Gastroesophageal sphincter (tissue), 2 donors: ENCODE measurements at regions not wholly inside any gene's neighbourhood (a gene's known extent, or its start where the extent isn't known, plus 50 kb on each side); places are given as distances from the start of the nearest gene placed in this dataset.

Experiments
- EP300 ChIP-seq: sonication (generic); formaldehyde crosslinking; IDR thresholded peaks from one replicate; pipeline ENCODE4 v1.6.1; 2017; ENCODE audit warnings: antibody characterized with exemption, mild to moderate bottlenecking
- POLR2A ChIP-seq, 2 donors: fragments of 450-650 bp; IDR thresholded peaks; one replicate each; pipeline ENCODE4 v1.6.1; 2017; ENCODE audit warnings: antibody characterized with exemption in 2 of 2, mild to moderate bottlenecking in 2 of 2, moderate library complexity in 1 of 2
- POLR2AphosphoS5 ChIP-seq: sonication (generic); formaldehyde crosslinking; IDR thresholded peaks from one replicate; pipeline ENCODE4 v1.6.1; 2017; ENCODE audit warnings: antibody characterized with exemption

DNA sequence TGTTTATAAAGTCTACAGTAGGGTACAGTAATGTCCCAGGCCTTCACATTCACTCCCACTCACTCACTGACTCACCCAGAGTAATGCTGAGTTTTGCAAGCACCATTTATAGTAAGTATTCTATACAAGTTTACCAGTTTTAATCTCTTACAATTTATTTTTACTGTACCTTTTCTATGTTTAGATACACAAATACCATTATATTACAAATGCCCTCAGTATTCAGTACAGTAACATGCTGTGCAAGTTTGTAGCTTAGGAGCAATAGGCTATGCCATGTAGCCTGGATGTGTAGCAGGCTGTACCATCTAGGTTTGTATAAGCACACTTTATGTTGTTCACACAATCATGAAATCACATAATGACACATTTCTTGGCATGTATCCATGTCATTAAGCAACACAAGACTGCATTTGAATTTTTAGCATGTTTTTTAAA, 673.6 kb downstream of the CD109 start:
- TF ChIP-seq EP300 (no peak), POLR2A (IDR thresholded peaks at IDR 0.05) (no peak), POLR2AphosphoS5 (no peak)
